Activated CD4-positive, alpha-beta T cell treated with anti-CD3 and anti-CD28 coated beads for 1 hour (primary cell): ENCODE measurements at regions not wholly inside any gene's neighbourhood (a gene's known extent, or its start where the extent isn't known, plus 50 kb on each side); places are given as distances from the start of the nearest gene placed in this dataset.
A peak's percentile ranks its signal among the peaks of the same experiment; 100 is the strongest.

ENCODE experiments used
- DNase-seq: peaks from one replicate; pipeline ENCODE4 v3.0.0-alpha.2; 2020

GRCh38 chr2:239608723-239609122, 207.9 kb upstream of the HDAC4 start:
- DNase-seq: no peak

GRCh38 chr2:239608260-239608659, 207.4 kb upstream of the HDAC4 start:
- DNase-seq: no peak

GRCh38 chr2:239607517-239608191, 206.8 kb upstream of the HDAC4 start:
- DNase-seq: no peak

- no peak for DNase-seq
Observed at GRCh38 chr2:239606741-239607516, 206.1 kb upstream of the HDAC4 start.

GRCh38 chr2:239605976-239606375, 205.2 kb upstream of the HDAC4 start:
- DNase-seq: no peak

- DNase-seq: no peak
Observed at GRCh38 chr2:239605409-239605808, 204.6 kb upstream of the HDAC4 start.

- no peak for DNase-seq
Observed at GRCh38 chr2:239604861-239605260, 204.0 kb upstream of the HDAC4 start.

- DNase-seq: peak; percentile 6
Observed at GRCh38 chr2:239603411-239604356, 202.9 kb upstream of the HDAC4 start.

GRCh38 chr2:239602290-239603282, 201.8 kb upstream of the HDAC4 start:
- DNase-seq: peak; percentile 6

- DNase-seq: peak; percentile 6
Observed at GRCh38 chr2:239601880-239602279, 201.1 kb upstream of the HDAC4 start.

GRCh38 chr2:239601201-239601851, 200.5 kb upstream of the HDAC4 start:
- peak; percentile 5 for DNase-seq

- DNase-seq: peak; percentile 1
Observed at GRCh38 chr2:239600650-239601049, 199.8 kb upstream of the HDAC4 start.

GRCh38 chr2:239600001-239600593, 199.3 kb upstream of the HDAC4 start:
- DNase-seq: peak; percentile 2

GRCh38 chr2:239599299-239599698, 198.5 kb upstream of the HDAC4 start:
- DNase-seq: no peak

GRCh38 chr2:239598732-239599090, 197.9 kb upstream of the HDAC4 start:
- peak; percentile 5 for DNase-seq

GRCh38 chr2:239598011-239598731, 197.4 kb upstream of the HDAC4 start:
- DNase-seq: peak; percentile 3

GRCh38 chr2:239597216-239597615, 196.4 kb upstream of the HDAC4 start:
- peak; percentile 1 for DNase-seq

GRCh38 chr2:239596792-239597191, 196.0 kb upstream of the HDAC4 start:
- DNase-seq: no peak

GRCh38 chr2:239596253-239596652, 195.4 kb upstream of the HDAC4 start:
- no peak for DNase-seq

GRCh38 chr2:239595726-239596125, 194.9 kb upstream of the HDAC4 start:
- DNase-seq: no peak
